ENCODE measurements at regions not wholly inside any gene's neighbourhood (a gene's known extent, or its start where the extent isn't known, plus 50 kb on each side); places are given as distances from the start of the nearest gene placed in this dataset.

DNA sequence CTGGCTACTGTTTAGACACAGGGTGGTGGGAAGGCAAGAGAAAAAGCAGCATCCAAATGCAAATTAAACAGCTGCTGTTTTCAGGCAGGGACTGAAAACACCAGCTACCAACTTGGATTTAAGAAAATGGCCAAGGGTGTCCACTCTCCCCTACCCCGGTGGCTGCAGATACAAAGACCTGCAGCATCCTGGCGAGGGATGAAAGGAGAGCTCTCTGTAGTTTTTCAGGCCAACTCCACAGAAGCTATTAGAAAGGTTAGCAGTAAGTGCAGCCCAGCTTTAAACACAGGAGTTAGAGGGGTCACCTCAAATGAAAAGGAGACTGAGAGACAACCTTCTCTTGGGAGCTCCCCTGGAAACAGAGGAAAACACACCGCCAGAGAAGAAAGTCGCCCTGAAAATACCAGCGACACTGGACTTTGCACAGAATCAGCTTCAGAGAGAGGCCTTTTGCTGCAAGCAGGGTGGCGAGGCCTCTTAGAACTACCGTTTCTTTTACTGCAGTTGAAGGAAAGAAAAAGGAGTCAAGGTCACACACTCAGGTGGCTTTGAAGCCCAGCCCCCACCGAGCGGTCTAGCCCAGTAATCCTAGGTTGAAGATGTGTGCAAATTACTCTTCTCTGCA, 74.4 kb upstream of the TIAM1 start:
- no peak for TF ChIP-seq EZH2phosphoT487 (IDR thresholded peaks at IDR 0.05; ENCODE audit: borderline replicate concordance, low read length)
- TF ChIP-seq, protein P1, sequence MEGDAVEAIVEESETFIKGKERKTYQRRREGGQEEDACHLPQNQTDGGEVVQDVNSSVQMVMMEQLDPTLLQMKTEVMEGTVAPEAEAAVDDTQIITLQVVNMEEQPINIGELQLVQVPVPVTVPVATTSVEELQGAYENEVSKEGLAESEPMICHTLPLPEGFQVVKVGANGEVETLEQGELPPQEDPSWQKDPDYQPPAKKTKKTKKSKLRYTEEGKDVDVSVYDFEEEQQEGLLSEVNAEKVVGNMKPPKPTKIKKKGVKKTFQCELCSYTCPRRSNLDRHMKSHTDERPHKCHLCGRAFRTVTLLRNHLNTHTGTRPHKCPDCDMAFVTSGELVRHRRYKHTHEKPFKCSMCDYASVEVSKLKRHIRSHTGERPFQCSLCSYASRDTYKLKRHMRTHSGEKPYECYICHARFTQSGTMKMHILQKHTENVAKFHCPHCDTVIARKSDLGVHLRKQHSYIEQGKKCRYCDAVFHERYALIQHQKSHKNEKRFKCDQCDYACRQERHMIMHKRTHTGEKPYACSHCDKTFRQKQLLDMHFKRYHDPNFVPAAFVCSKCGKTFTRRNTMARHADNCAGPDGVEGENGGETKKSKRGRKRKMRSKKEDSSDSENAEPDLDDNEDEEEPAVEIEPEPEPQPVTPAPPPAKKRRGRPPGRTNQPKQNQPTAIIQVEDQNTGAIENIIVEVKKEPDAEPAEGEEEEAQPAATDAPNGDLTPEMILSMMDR (IDR thresholded peaks at IDR 0.05; ENCODE audit: low read depth, low read length, poor library complexity, severe bottlenecking), result no peak
